IPS DF 6.9 (cell line): ENCODE measurements at regions not wholly inside any gene's neighbourhood (a gene's known extent, or its start where the extent isn't known, plus 50 kb on each side); places are given as distances from the start of the nearest gene placed in this dataset.

ENCODE experiments used
- DNase-seq: peaks from one replicate; pipeline ENCODE4 v3.0.0-alpha.2; 2013; ENCODE audit warnings: low read depth, low spot score
- H3K27ac ChIP-seq: one replicate; pipeline ENCODE4 v1.5.1; 2013; ENCODE audit warnings: low read length, control low read depth
- H3K27me3 ChIP-seq: 2 replicates; pipeline ENCODE4 v1.6.1; 2013; ENCODE audit warnings: mild to moderate bottlenecking, low read length; ENCODE audit not compliant: control insufficient read depth, insufficient read depth
- H3K36me3 ChIP-seq: 2 replicates; pipeline ENCODE4 v1.6.1; 2013; ENCODE audit warnings: low read length; ENCODE audit not compliant: control insufficient read depth, insufficient read depth
- H3K4me1 ChIP-seq: 2 replicates; pipeline ENCODE4 v1.6.1; 2013; ENCODE audit warnings: low read length; ENCODE audit not compliant: control insufficient read depth, insufficient read depth
- H3K4me3 ChIP-seq: 2 replicates; pipeline ENCODE4 v1.5.1; 2013; ENCODE audit warnings: mild to moderate bottlenecking, low read length
- H3K9me3 ChIP-seq: 2 replicates; pipeline ENCODE4 v1.6.1; 2013; ENCODE audit warnings: low read length, inconsistent platforms; ENCODE audit not compliant: control insufficient read depth, insufficient read depth
- WGBS: extraction: QIAGEN DNeasy Blood & Tissue Kit; methylation state at CpG from one replicate; pipeline ENCODE4 v1.1.7; 2013; ENCODE audit warnings: mixed read lengths, missing lambda C conversion rate; ENCODE audit not compliant: insufficient read length, insufficient coverage; 5-methylcytosine and 5-hydroxymethylcytosine counted together

DNA sequence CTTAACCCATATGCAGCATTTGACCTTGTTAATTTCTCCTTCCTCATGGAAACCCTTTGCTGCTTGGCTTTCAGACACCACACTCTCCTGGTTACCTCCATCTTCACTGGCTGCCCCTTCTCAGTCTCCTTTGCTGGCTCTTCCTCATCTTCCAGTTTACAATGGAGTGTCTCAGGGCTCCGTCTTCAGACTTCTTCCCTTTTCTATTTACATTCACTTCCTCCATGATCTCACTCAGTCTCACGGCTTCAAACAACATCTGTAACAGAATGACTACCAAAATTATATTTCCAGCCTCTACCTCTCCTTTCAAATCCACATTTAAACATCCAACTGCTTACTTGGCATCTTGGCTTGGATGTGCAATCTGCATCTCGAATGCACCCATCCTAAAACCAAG lies 140.4 kb downstream of the DKK1 start:
- no peaks in the 10 kb centered on the region for H3K36me3 ChIP-seq
- H3K4me1 ChIP-seq = no peaks in the 10 kb centered on the region; the same call in 1 of the 2 replicates
- H3K27ac ChIP-seq = no peak overlapping the region
- no peak overlapping the region for H3K4me3 ChIP-seq
- H3K27me3 ChIP-seq = no peaks in the 10 kb centered on the region
- WGBS = no CpG with 5 or more reads among the region's 3 CpGs
- H3K9me3 ChIP-seq = no peaks in the 10 kb centered on the region
- no peak for DNase-seq

DNA sequence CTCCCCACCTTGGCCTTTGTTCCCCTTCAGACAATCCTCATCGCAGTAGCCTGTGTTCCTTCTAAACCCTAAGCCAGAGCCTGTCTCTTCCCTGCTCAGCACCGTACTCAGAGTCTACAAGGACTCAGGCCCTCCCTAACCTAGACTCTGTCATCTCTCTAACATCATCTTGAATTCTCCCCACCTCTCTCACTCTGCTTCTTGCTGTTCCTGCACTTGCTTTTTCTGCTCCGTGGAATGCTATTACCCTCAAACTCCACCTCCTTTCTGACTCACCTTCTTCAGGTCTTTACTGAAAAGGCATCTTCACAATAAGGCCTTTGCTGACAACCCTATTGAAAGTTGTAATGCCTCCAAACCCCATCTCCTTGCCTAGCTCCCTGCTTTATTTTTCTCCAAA lies 141.0 kb downstream of the DKK1 start:
- no peak for DNase-seq
- H3K4me3 ChIP-seq = no peak overlapping the region
- H3K27me3 ChIP-seq = no peaks in the 10 kb centered on the region
- no peaks in the 10 kb centered on the region for H3K36me3 ChIP-seq
- H3K9me3 ChIP-seq = no peaks in the 10 kb centered on the region
- H3K4me1 ChIP-seq = no peaks in the 10 kb centered on the region; the same call in 1 of the 2 replicates
- H3K27ac ChIP-seq = no peak overlapping the region
- WGBS = no CpG with 5 or more reads among the region's 3 CpGs

DNA sequence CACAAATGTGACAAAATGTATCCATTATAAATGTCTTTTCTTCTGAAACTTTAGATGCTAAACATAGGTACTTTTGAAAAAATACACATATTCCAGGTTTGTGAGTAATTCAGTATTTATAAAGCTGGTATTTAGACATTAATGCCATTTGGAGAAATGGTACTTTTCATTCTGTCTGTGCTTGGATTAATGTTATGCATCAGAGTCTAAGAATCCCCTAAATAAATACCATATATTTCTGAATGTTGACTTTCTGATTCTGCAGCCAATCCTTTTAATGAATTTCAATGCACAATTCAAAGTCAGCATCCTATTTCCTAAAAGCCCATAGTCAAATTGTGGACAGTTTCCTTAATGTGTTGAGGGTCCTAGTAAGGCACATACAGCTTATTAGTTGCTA lies 145.0 kb downstream of the DKK1 start:
- no peaks in the 10 kb centered on the region for H3K36me3 ChIP-seq
- no peak overlapping the region for H3K27ac ChIP-seq
- H3K4me1 ChIP-seq = no peaks in the 10 kb centered on the region; the same call in 1 of the 2 replicates
- no peak for DNase-seq
- no peak overlapping the region for H3K4me3 ChIP-seq
- H3K9me3 ChIP-seq = no peaks in the 10 kb centered on the region
- no peaks in the 10 kb centered on the region for H3K27me3 ChIP-seq

DNA sequence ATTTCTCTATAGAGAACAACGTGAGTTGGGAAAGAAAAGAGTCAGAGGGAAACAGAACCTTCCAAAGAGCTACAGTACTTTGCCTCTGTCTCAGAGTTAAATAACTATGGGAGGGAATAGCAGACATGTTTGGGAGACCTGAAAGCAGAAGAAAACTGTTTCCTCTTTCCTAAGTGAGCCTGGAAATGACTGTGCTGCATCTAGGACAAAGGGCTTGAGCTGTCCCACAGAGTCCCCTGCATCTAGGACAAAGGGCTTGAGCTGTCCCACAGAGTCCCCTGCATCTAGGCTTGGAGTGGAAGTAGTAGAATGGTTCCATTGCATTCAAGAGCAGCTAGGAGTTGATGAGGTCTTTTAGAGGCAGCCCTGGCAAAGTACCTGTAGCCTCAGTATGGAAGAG lies 149.7 kb downstream of the DKK1 start:
- no peaks in the 10 kb centered on the region for H3K27me3 ChIP-seq
- no peaks in the 10 kb centered on the region for H3K9me3 ChIP-seq
- no peak for DNase-seq
- H3K36me3 ChIP-seq = no peaks in the 10 kb centered on the region
- H3K27ac ChIP-seq = no peak overlapping the region
- WGBS = no CpG with 5 or more reads among the region's 1 CpG
- no peak overlapping the region for H3K4me3 ChIP-seq
- no peaks in the 10 kb centered on the region for H3K4me1 ChIP-seq

DNA sequence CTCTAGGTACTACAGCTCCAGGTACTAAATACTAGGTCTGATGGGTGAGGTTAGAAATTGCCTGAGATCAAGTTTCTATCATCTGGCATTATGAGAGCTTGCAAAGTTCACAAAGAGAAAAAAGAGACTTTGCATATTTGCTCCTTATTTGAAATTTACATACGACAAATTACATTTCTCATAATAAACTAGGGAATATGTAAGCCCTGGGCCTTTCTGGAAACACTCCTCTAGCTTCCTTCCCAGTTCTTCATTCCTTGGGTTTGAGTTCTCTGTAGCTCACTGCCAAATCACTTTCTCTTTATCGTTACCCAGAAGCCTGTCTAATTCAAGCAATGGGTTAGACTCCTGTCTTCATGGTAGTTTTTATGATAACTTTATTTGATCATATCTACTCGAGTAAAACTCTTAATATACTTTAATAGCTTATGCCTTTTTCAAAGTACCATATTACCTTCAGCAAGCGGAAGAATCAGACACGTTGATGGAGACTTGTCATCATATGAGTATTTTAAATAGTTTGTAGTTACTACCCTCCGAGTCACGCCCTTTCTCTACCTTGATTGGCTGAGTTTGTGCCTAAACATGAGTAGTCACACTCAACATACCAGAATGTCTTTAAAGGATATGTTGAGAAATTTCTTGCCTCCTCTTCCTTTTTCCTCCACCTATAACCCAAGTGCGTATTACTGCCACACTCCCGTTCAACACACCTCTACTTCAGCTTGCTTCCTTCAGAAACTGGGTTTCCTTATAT lies 150.5 kb downstream of the DKK1 start:
- no peaks in the 10 kb centered on the region for H3K4me1 ChIP-seq
- no peak overlapping the region for H3K4me3 ChIP-seq
- H3K9me3 ChIP-seq = no peaks in the 10 kb centered on the region
- no peaks in the 10 kb centered on the region for H3K27me3 ChIP-seq
- no peak overlapping the region for H3K27ac ChIP-seq
- no peak for DNase-seq
- WGBS = no CpG with 5 or more reads among the region's 9 CpGs
- H3K36me3 ChIP-seq = no peaks in the 10 kb centered on the region

DNA sequence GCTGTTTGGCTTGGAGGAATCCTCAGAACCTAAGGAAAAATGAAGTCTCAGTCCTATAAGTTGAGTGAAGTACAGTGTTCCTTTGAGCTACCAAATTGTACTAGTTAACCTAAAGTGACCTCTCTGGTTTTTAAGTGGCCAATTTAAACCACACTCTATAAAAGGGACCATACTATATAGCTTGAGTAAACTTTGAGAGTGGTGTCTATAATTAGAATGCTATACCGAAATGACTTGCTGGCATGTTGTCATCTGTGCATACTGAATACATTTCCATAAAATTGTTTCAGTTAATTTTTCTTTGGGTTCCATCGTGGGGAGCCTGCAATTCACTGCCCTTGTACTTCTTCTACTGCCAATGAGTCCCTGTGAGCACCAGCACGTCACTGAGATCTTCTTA lies 151.1 kb downstream of the DKK1 start:
- no peak overlapping the region for H3K4me3 ChIP-seq
- H3K4me1 ChIP-seq = no peaks in the 10 kb centered on the region
- no peaks in the 10 kb centered on the region for H3K27me3 ChIP-seq
- no CpG with 5 or more reads among the region's 3 CpGs for WGBS
- no peaks in the 10 kb centered on the region for H3K9me3 ChIP-seq
- no peaks in the 10 kb centered on the region for H3K36me3 ChIP-seq
- no peak overlapping the region for H3K27ac ChIP-seq
- no peak for DNase-seq

DNA sequence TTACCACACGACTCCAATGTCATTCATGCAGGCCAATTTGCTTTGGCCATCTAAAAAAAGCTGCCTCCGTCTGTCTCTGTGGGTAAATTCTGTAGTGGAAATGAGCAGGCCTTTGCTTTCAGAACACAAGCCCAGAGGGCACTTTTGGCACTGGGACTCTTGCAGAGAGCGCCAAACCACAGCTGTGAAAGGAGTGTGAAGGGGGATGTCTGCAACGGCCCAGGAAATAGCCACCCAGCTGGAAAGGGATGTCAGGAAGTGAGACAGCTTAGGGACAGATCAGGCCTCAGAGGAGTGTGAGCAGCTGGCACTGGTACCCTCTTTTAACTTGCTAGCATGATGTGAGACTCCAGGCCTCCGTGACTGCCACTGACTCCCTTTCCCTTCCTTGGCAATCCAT lies 152.4 kb downstream of the DKK1 start:
- WGBS = no CpG with 5 or more reads among the region's 5 CpGs
- no peak overlapping the region for H3K27ac ChIP-seq
- no peak overlapping the region for H3K4me3 ChIP-seq
- no peaks in the 10 kb centered on the region for H3K9me3 ChIP-seq
- no peaks in the 10 kb centered on the region for H3K36me3 ChIP-seq
- H3K4me1 ChIP-seq = no peaks in the 10 kb centered on the region
- no peaks in the 10 kb centered on the region for H3K27me3 ChIP-seq
- DNase-seq = no peak

DNA sequence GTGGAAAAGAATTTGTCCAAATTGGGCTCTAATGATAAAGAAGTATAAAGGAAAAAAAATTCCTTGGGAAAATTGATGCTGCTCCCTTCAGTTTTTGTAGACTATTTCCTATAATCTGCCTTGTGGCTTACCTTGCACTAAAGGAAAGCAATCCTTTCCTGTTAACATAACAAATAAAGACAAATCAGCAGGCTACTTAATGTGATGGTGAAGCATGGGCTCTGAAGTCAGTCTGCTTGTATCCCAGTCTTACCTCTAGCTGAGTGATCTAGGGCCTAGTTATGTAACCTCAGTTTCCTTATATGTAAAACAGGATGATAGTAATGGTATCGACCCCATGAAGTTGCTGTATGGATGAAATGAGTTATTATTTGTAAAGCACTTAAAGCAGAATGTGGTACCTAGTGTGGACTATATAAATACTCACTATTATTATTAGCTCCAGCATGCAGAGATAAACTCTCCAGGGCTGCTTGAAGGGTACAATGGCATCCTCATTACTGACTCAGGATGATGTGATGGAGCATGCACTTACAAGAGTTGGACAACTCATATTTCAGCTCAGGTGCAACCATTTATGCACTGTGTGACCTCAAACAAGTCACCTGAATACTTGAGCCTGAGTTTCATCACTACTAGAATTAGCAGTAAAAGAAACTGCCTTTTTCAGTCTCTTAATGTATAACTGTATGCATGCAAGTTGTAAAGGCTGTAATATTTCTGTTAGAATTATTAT lies 156.1 kb downstream of the DKK1 start:
- H3K36me3 ChIP-seq = no peaks in the 10 kb centered on the region
- DNase-seq = no peak
- no peaks in the 10 kb centered on the region for H3K9me3 ChIP-seq
- H3K27ac ChIP-seq = no peak overlapping the region
- H3K4me3 ChIP-seq = no peak overlapping the region
- no CpG with 5 or more reads among the region's 1 CpG for WGBS
- no peaks in the 10 kb centered on the region for H3K27me3 ChIP-seq
- no peaks in the 10 kb centered on the region for H3K4me1 ChIP-seq

DNA sequence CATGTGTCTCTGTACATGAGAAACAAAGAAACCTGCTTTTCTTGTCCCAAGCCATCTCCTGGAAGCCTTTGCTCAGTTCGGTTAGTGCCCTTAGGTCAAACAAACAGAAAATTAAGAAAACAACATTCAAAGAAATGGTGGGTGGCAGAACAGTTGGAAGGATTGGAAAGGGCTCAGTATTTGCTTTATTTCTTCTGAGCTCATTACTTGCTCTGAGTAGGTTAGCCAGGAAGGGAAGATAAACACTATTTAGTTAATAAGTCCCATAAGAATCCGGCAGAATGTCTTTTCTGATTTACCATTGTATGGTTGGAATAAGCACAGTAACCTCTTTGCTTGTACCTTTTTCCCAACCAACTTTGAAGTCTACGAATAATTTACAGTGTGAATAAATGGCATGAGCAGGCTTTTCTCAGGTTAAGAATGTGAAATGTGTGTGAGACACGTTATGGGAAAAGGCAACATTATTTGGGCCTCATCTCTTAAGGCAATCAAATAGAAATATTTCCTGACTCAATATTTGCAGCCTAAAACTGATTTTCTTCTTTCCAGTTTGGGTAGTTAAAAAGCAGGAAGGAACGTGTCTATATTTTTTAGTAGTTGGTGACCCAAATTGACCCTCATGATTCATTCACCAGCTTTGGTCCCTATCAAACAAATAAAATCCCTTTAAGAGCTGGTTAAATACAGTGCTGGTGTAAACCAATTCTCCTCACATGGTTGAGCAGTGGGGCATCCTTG lies 158.5 kb downstream of the DKK1 start:
- DNase-seq = no peak
- Histone ChIP-seq H3K36me3 (no peaks in the 10 kb centered on the region), H3K4me3 (no peak overlapping the region), H3K9me3 (no peaks in the 10 kb centered on the region), H3K27me3 (no peaks in the 10 kb centered on the region), H3K27ac (no peak overlapping the region), H3K4me1 (no peaks in the 10 kb centered on the region)
- no CpG with 5 or more reads among the region's 5 CpGs for WGBS

DNA sequence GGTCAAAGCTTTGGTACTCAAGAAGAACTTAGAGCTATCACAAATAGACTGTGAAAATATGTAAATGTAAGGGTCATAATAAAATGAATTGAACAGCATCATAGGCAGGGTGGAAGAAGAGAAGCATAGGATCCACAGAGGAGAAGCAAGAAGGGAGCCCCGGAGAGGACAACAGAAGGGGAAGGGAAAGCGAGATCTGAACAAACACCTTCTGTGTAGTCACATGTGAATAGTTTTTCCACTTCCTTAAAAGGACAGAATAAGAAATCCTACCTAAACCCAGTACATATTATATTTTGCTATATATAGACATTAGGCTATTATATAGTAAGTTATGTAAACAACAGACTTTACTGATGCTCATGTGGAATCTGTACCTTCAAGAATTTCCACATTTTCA lies 160.2 kb downstream of the DKK1 start:
- WGBS = no CpG with 5 or more reads among the region's 2 CpGs
- no peaks in the 10 kb centered on the region for H3K9me3 ChIP-seq
- DNase-seq = no peak
- no peaks in the 10 kb centered on the region for H3K27me3 ChIP-seq
- H3K4me1 ChIP-seq = no peaks in the 10 kb centered on the region
- no peaks in the 10 kb centered on the region for H3K36me3 ChIP-seq
- H3K4me3 ChIP-seq = no peak overlapping the region
- no peak overlapping the region for H3K27ac ChIP-seq
